GF-D8 (cell line): ENCODE measurements at regions not wholly inside any gene's neighbourhood (a gene's known extent, or its start where the extent isn't known, plus 50 kb on each side); places are given as distances from the start of the nearest gene placed in this dataset.
"Not testable (repeated sequence)": the region's sequence is repeated elsewhere in the genome, so short reads cannot be mapped to it uniquely, and the experiment has no call there.

Experiments
- DNase-seq: peaks from one replicate; lab custom pipeline; 2025; lab: John Stamatoyannopoulos, UW

GRCh38 chr13:37295573-37295972, 190.1 kb upstream of the CSNK1A1L start:
- no peak for DNase-seq

- DNase-seq = no peak
These were observed 189.6 kb upstream of the CSNK1A1L start for GRCh38 chr13:37295071-37295470.

- no peak for DNase-seq
These were observed 189.0 kb upstream of the CSNK1A1L start for GRCh38 chr13:37294472-37294871.

GRCh38 chr13:37293295-37293694, 187.8 kb upstream of the CSNK1A1L start:
- DNase-seq = no peak

GRCh38 chr13:37290716-37291505, 185.4 kb upstream of the CSNK1A1L start:
- DNase-seq = no peak

- DNase-seq = no peak
These were observed 183.9 kb upstream of the CSNK1A1L start for GRCh38 chr13:37289212-37289935.

GRCh38 chr13:37288057-37288720, 182.7 kb upstream of the CSNK1A1L start:
- no peak for DNase-seq

GRCh38 chr13:37280231-37280630, 174.8 kb upstream of the CSNK1A1L start:
- not testable (repeated sequence) for DNase-seq

GRCh38 chr13:37277435-37278144, 172.1 kb upstream of the CSNK1A1L start:
- DNase-seq = no peak

GRCh38 chr13:37277007-37277406, 171.5 kb upstream of the CSNK1A1L start:
- DNase-seq = no peak

GRCh38 chr13:37274569-37275497, 169.4 kb upstream of the CSNK1A1L start:
- DNase-seq = no peak

- no peak for DNase-seq
These were observed 168.4 kb upstream of the CSNK1A1L start for GRCh38 chr13:37273836-37274235.

GRCh38 chr13:37270226-37271001, 164.9 kb upstream of the CSNK1A1L start:
- DNase-seq = no peak

- DNase-seq = no peak
These were observed 158.4 kb upstream of the CSNK1A1L start for GRCh38 chr13:37263871-37264270.

GRCh38 chr13:37257706-37258105, 152.2 kb upstream of the CSNK1A1L start:
- no peak for DNase-seq

- no peak for DNase-seq
These were observed 151.6 kb upstream of the CSNK1A1L start for GRCh38 chr13:37257051-37257450.

GRCh38 chr13:37241786-37242185, 136.3 kb upstream of the CSNK1A1L start:
- no peak for DNase-seq

- DNase-seq = no peak
These were observed 124.9 kb upstream of the CSNK1A1L start for GRCh38 chr13:37230346-37230745.

- no peak for DNase-seq
These were observed 124.5 kb upstream of the CSNK1A1L start for GRCh38 chr13:37229931-37230330.

- DNase-seq = no peak
These were observed 121.5 kb upstream of the CSNK1A1L start for GRCh38 chr13:37226971-37227370.
